ENCODE measurements at regions not wholly inside any gene's neighbourhood (a gene's known extent, or its start where the extent isn't known, plus 50 kb on each side); places are given as distances from the start of the nearest gene placed in this dataset.

GRCh38 chr18:61951396-61951795, 58.6 kb upstream of the RNF152 start:
- no peak for DNase-seq (ENCODE audit: low read depth)
- no peak for TF ChIP-seq CTCF (IDR thresholded peaks at IDR 0.05; ENCODE audit: control insufficient read depth, insufficient read depth, low read depth, low read length, missing control alignments)
- H3K4me3 ChIP-seq (ENCODE audit: control insufficient read depth, low read depth, low read length) = no peak overlapping the region

- no peak for TF ChIP-seq CTCF (IDR thresholded peaks at IDR 0.05; ENCODE audit: control insufficient read depth, insufficient read depth, low read depth, low read length, missing control alignments)
- no peak for DNase-seq (ENCODE audit: low read depth)
- H3K4me3 ChIP-seq (ENCODE audit: control insufficient read depth, low read depth, low read length) = no peak overlapping the region
These were observed 57.6 kb upstream of the RNF152 start for GRCh38 chr18:61950371-61950770.

- peak overlapping the region; percentile 4; the same call in 1 of the 2 replicates for H3K4me3 ChIP-seq (ENCODE audit: control insufficient read depth, low read depth, low read length)
- no peak for DNase-seq (ENCODE audit: low read depth)
- TF ChIP-seq CTCF (IDR thresholded peaks at IDR 0.05; ENCODE audit: control insufficient read depth, insufficient read depth, low read depth, low read length, missing control alignments) = no peak
These were observed 57.1 kb upstream of the RNF152 start for GRCh38 chr18:61949946-61950345.

GRCh38 chr18:61948846-61949438, 56.1 kb upstream of the RNF152 start:
- no peak for DNase-seq (ENCODE audit: low read depth)
- H3K4me3 ChIP-seq (ENCODE audit: control insufficient read depth, low read depth, low read length) = no peak overlapping the region
- no peak for TF ChIP-seq CTCF (IDR thresholded peaks at IDR 0.05; ENCODE audit: control insufficient read depth, insufficient read depth, low read depth, low read length, missing control alignments)

GRCh38 chr18:61948281-61948741, 55.5 kb upstream of the RNF152 start:
- TF ChIP-seq CTCF (IDR thresholded peaks at IDR 0.05; ENCODE audit: control insufficient read depth, insufficient read depth, low read depth, low read length, missing control alignments) = no peak
- DNase-seq (ENCODE audit: low read depth) = no peak
- H3K4me3 ChIP-seq (ENCODE audit: control insufficient read depth, low read depth, low read length) = no peak overlapping the region

- DNase-seq (ENCODE audit: low read depth) = no peak
- no peak for TF ChIP-seq CTCF (IDR thresholded peaks at IDR 0.05; ENCODE audit: control insufficient read depth, insufficient read depth, low read depth, low read length, missing control alignments)
- no peak overlapping the region for H3K4me3 ChIP-seq (ENCODE audit: control insufficient read depth, low read depth, low read length)
These were observed 53.6 kb upstream of the RNF152 start for GRCh38 chr18:61946449-61946848.

Data from AG09309 (cell line).